ENCODE measurements at regions not wholly inside any gene's neighbourhood (a gene's known extent, or its start where the extent isn't known, plus 50 kb on each side); places are given as distances from the start of the nearest gene placed in this dataset.

DNA sequence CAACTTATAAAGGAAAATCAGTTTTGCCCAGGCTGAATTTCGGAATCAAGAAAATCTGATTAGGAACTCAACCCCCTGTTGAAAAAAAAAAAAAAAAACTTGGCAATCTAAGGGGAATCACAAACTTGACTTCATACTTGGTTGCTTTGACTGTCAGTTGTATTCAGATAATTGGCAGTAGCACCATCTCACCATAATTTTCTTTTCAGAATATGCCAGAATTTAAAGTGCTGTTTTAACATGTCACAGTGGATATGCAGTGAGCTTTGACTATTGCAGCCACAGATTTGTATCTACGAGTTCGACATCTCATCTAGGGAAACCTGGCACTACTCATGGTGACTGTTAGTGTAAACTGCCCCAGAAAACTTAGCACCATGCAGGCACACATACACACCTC, 761.4 kb upstream of the KLHL29 start:
- no peaks in the 10 kb centered on the region for H3K79me2 ChIP-seq
- H2AFZ ChIP-seq = no peak overlapping the region
- no peak overlapping the region for H3K27ac ChIP-seq
- TF ChIP-seq, protein P1, sequence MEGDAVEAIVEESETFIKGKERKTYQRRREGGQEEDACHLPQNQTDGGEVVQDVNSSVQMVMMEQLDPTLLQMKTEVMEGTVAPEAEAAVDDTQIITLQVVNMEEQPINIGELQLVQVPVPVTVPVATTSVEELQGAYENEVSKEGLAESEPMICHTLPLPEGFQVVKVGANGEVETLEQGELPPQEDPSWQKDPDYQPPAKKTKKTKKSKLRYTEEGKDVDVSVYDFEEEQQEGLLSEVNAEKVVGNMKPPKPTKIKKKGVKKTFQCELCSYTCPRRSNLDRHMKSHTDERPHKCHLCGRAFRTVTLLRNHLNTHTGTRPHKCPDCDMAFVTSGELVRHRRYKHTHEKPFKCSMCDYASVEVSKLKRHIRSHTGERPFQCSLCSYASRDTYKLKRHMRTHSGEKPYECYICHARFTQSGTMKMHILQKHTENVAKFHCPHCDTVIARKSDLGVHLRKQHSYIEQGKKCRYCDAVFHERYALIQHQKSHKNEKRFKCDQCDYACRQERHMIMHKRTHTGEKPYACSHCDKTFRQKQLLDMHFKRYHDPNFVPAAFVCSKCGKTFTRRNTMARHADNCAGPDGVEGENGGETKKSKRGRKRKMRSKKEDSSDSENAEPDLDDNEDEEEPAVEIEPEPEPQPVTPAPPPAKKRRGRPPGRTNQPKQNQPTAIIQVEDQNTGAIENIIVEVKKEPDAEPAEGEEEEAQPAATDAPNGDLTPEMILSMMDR (IDR thresholded peaks at IDR 0.05) = no peak
- H3K9ac ChIP-seq = no peak overlapping the region
- H3K4me1 ChIP-seq = no peaks in the 10 kb centered on the region
- no peaks in the 10 kb centered on the region for H3K36me3 ChIP-seq (ENCODE audit: control insufficient read depth, insufficient read depth, low read length)
- H3K4me3 ChIP-seq (ENCODE audit: low read depth, low read length) = no peak overlapping the region
- no peaks in the 10 kb centered on the region for H3K27me3 ChIP-seq (ENCODE audit: control insufficient read depth, insufficient read depth, low read length)
- no peaks in the 10 kb centered on the region for H3K9me3 ChIP-seq (ENCODE audit: control insufficient read depth, low read length)
- H3K4me2 ChIP-seq (ENCODE audit: low read length) = no peak overlapping the region

- Histone ChIP-seq H3K27me3 (ENCODE audit: control insufficient read depth, insufficient read depth, low read length) (no peaks in the 10 kb centered on the region), H3K9ac (no peak overlapping the region), H3K36me3 (ENCODE audit: control insufficient read depth, insufficient read depth, low read length) (no peaks in the 10 kb centered on the region), H3K9me3 (ENCODE audit: control insufficient read depth, low read length) (no peaks in the 10 kb centered on the region), H2AFZ (no peak overlapping the region), H3K4me3 (ENCODE audit: low read depth, low read length) (no peak overlapping the region), H3K4me2 (ENCODE audit: low read length) (no peak overlapping the region), H3K79me2 (no peaks in the 10 kb centered on the region), H3K4me1 (no peaks in the 10 kb centered on the region), H3K27ac (no peak overlapping the region)
- TF ChIP-seq, protein P1 (IDR thresholded peaks at IDR 0.05) = no peak
These were observed 758.4 kb upstream of the KLHL29 start for GRCh38 chr2:22626621-22627020.

DNA sequence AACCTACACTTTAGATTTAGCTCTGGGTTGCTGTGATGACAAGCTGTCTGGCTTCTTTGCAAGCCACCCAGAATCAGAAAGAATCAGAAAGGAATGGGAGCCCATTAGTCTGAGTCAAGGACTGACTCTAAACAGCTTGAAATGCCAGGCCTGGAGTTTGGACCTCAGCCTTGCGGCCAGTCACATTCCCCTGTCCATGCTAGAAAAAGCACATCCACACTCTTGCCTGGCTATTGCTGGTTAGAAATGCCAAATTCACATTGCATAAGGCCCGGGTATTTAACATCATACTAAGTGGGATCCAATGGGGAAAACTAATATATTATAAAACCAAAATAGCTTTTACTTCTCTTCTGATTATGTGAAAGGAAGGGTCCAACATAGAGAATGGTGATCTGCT, 756.8 kb upstream of the KLHL29 start:
- H3K36me3 ChIP-seq (ENCODE audit: control insufficient read depth, insufficient read depth, low read length) = no peaks in the 10 kb centered on the region
- no peak overlapping the region for H3K4me3 ChIP-seq (ENCODE audit: low read depth, low read length)
- no peaks in the 10 kb centered on the region for H3K27me3 ChIP-seq (ENCODE audit: control insufficient read depth, insufficient read depth, low read length)
- H3K9me3 ChIP-seq (ENCODE audit: control insufficient read depth, low read length) = no peaks in the 10 kb centered on the region
- no peaks in the 10 kb centered on the region for H3K4me1 ChIP-seq
- no peaks in the 10 kb centered on the region for H3K79me2 ChIP-seq
- H2AFZ ChIP-seq = no peak overlapping the region
- H3K4me2 ChIP-seq (ENCODE audit: low read length) = no peak overlapping the region
- no peak overlapping the region for H3K27ac ChIP-seq
- TF ChIP-seq, protein P1 (IDR thresholded peaks at IDR 0.05) = no peak
- H3K9ac ChIP-seq = no peak overlapping the region

DNA sequence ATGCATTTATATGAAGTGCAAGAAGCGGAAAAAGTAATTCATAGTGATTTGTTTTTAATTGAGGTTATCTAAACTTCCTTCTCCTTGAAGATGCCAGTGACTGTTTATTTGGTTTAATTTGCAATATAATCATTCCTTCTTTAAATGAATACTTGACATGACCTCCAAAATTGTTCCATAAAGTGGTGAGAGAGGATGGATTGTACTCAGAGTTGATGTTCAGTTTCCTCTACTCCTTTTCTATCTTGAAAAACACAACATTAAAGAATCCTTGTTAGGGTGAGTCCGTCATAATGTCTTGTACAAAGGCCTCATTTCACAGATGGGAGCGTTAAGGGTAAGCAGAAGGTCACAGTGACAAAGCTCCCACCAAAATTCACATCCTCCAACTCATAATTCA, 756.1 kb upstream of the KLHL29 start:
- H3K4me3 ChIP-seq (ENCODE audit: low read depth, low read length) = no peak overlapping the region

DNA sequence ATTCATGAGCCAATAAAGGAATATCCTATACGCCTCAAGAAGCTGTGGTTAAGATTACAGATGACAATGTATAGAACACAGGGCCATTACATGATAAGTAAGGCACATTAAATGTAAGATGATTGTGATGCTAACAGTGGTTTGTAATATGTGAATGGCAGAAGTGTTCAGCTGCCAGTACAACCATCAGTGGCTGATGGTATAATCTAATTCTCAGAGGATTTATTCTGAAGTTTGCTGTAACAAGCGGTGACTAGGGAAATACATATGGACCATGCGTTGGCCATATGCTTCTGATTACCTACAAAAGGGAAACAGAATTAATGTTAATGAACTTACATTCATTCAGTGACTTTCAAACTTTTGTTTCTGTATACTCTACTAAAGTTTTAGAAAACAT, 750.8 kb upstream of the KLHL29 start:
- H3K79me2 ChIP-seq = no peaks in the 10 kb centered on the region
- H3K36me3 ChIP-seq (ENCODE audit: control insufficient read depth, insufficient read depth, low read length) = no peaks in the 10 kb centered on the region
- no peaks in the 10 kb centered on the region for H3K9me3 ChIP-seq (ENCODE audit: control insufficient read depth, low read length)
- H3K4me2 ChIP-seq (ENCODE audit: low read length) = no peak overlapping the region
- no peaks in the 10 kb centered on the region for H3K27me3 ChIP-seq (ENCODE audit: control insufficient read depth, insufficient read depth, low read length)
- H3K4me3 ChIP-seq (ENCODE audit: low read depth, low read length) = no peak overlapping the region
- H3K27ac ChIP-seq = no peak overlapping the region
- H3K4me1 ChIP-seq = no peaks in the 10 kb centered on the region
- no peak overlapping the region for H2AFZ ChIP-seq
- no peak overlapping the region for H3K9ac ChIP-seq
- TF ChIP-seq, protein P1 (IDR thresholded peaks at IDR 0.05) = no peak

More for the DNA sequence above, 756.1 kb upstream of the KLHL29 start:
- Histone ChIP-seq H3K36me3 (ENCODE audit: control insufficient read depth, insufficient read depth, low read length) (no peaks in the 10 kb centered on the region), H3K27ac (no peak overlapping the region), H3K9ac (no peak overlapping the region), H3K9me3 (ENCODE audit: control insufficient read depth, low read length) (no peaks in the 10 kb centered on the region), H3K27me3 (ENCODE audit: control insufficient read depth, insufficient read depth, low read length) (no peaks in the 10 kb centered on the region), H3K4me1 (no peaks in the 10 kb centered on the region), H2AFZ (no peak overlapping the region), H3K79me2 (no peaks in the 10 kb centered on the region), H3K4me2 (ENCODE audit: low read length) (no peak overlapping the region)
- TF ChIP-seq, protein P1 (IDR thresholded peaks at IDR 0.05) = no peak

Measured in parathyroid adenoma (tissue), 2 donors.